22Rv1 (cell line): ENCODE measurements at regions not wholly inside any gene's neighbourhood (a gene's known extent, or its start where the extent isn't known, plus 50 kb on each side); places are given as distances from the start of the nearest gene placed in this dataset.

Source experiments
- CTCF ChIP-seq: fragments of 450-650 bp; IDR thresholded peaks from 2 replicates; pipeline ENCODE4 v1.5.1; 2017; ENCODE audit warnings: mild to moderate bottlenecking
- ZFX ChIP-seq: fragments of 450-650 bp; IDR thresholded peaks from 2 replicates; pipeline ENCODE4 v1.6.1; 2017; ENCODE audit warnings: antibody characterized with exemption, borderline replicate concordance

DNA sequence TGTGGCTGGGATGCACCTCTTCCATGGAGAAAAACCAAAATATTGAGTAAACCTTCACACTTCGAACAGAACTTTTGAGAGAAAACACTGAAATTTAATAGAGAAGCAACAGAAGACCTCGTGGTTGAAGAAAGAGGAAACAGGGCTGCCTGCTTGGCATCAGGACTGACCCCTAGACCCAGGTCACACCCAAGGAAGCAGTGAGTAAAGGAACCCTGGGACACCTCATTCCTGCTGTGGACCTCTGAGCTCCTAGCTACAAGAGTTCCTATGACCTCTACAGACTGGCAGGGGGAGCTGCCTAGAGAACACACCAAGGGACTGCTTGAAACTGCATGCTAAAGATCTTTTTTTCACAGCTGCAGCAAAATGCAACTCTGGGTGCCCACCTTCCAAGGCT, 67.8 kb downstream of the FASLG start:
- TF ChIP-seq CTCF, result no peak
- TF ChIP-seq ZFX, result no peak
